Endothelial cell of umbilical vein (primary cell): ENCODE measurements at regions not wholly inside any gene's neighbourhood (a gene's known extent, or its start where the extent isn't known, plus 50 kb on each side); places are given as distances from the start of the nearest gene placed in this dataset.
"Not testable (repeated sequence)": the region's sequence is repeated elsewhere in the genome, so short reads cannot be mapped to it uniquely, and the experiment has no call there.

ENCODE experiments used
- BruUV-seq: library from RNA; stranded (reverse); fragments of 400-500 nt; replicated peaks from 2 replicates; lab custom pipeline; 2021; lab: Mats Ljungman, UMichigan
- CTCF ChIA-PET: fragments of 300-600, 350-600 bp; sonication (Branson Sonifier 250); formaldehyde crosslinking; loops from one replicate; lab custom pipeline; 2021; ENCODE audit warnings: antibody characterized with exemption, inconsistent platforms; lab: Charles Lee
- POLR2A ChIA-PET: fragments of 300-600, 350-600 bp; sonication (Branson Sonifier 250); formaldehyde crosslinking; loops from one replicate; lab custom pipeline; 2021; ENCODE audit warnings: antibody characterized with exemption, inconsistent platforms; lab: Charles Lee
- DNase-seq: peaks from one replicate; pipeline ENCODE4 v3.0.0-alpha.2; 2011; ENCODE audit warnings: low read depth, low spot score
- FAIRE-seq: peaks from 2 replicates; lab custom pipeline; 2011; peaks lifted over from hg19 to GRCh38; lab: Jason Lieb, UNC
- H2AFZ ChIP-seq: 2 replicates; pipeline ENCODE4 v1.6.0; 2012; ENCODE audit warnings: low read depth, low read length, control low read depth, inconsistent platforms
- H3K27ac ChIP-seq: 2 replicates; pipeline ENCODE4 v1.5.1; 2011; ENCODE audit warnings: low read depth, mild to moderate bottlenecking, control low read depth, low read length, moderate library complexity; ENCODE audit not compliant: insufficient read depth
- H3K27me3 ChIP-seq, 2 experiments: 2 replicates each; pipeline versions ENCODE4 v1.6.0 to v1.6.1; 2011; ENCODE audit warnings: low read length in 2 of 2, mixed read lengths in 1 of 2; ENCODE audit not compliant: control insufficient read depth in 2 of 2, insufficient read depth in 2 of 2
- H3K36me3 ChIP-seq, 2 experiments: 2 replicates in 1 of 2; 3 replicates in 1 of 2; pipeline ENCODE4 v1.5.1; 2011; ENCODE audit warnings: low read length in 2 of 2, mild to moderate bottlenecking in 1 of 2, moderate library complexity in 1 of 2; ENCODE audit not compliant: control insufficient read depth in 2 of 2, insufficient read depth in 2 of 2; ENCODE audit errors: extremely low read depth in 1 of 2
- H3K4me1 ChIP-seq: 3 replicates; pipeline ENCODE4 v1.5.1; 2011; ENCODE audit warnings: mild to moderate bottlenecking, low read length; ENCODE audit not compliant: control insufficient read depth, insufficient read depth; ENCODE audit errors: extremely low read depth
- H3K4me2 ChIP-seq: 2 replicates; pipeline ENCODE4 v1.6.1; 2011; ENCODE audit warnings: low read length, control low read depth, mixed read lengths; ENCODE audit not compliant: insufficient read depth
- H3K4me3 ChIP-seq, 3 experiments: fragments of 200-600 bp in 1 of 3; sonication (generic), shearing (Covaris generic) in 1 of 3; replicated peaks in 1 of 3; 2 replicates each; pipeline ENCODE4 v1.5.1; 2011 to 2016; ENCODE audit warnings: control low read depth in 3 of 3, low read length in 3 of 3, mild to moderate bottlenecking in 2 of 3, inconsistent platforms in 1 of 3, low read depth in 1 of 3, moderate library complexity in 1 of 3; ENCODE audit not compliant: insufficient read depth in 1 of 3
- H3K79me2 ChIP-seq: 2 replicates; pipeline ENCODE4 v1.6.0; 2012; ENCODE audit warnings: low read length, inconsistent platforms; ENCODE audit not compliant: control insufficient read depth, insufficient read depth
- H3K9ac ChIP-seq: replicated peaks from 2 replicates; pipeline ENCODE3; 2011; ENCODE audit warnings: low read length, control low read depth; ENCODE audit not compliant: insufficient read depth; ENCODE audit errors: extremely low read depth
- H3K9me1 ChIP-seq: replicated peaks from 3 replicates; pipeline ENCODE4 v1.6.0; 2011; ENCODE audit warnings: mild to moderate bottlenecking, low read length; ENCODE audit not compliant: control insufficient read depth, insufficient read depth; ENCODE audit errors: extremely low read depth
- H3K9me3 ChIP-seq: replicated peaks from 2 replicates; pipeline ENCODE4 v1.5.1; 2012; ENCODE audit warnings: low read length, inconsistent platforms; ENCODE audit not compliant: control insufficient read depth, insufficient read depth
- H4K20me1 ChIP-seq: replicated peaks from 2 replicates; pipeline ENCODE3; 2011; ENCODE audit warnings: mild to moderate bottlenecking, low read length; ENCODE audit not compliant: control insufficient read depth, insufficient read depth; ENCODE audit errors: extremely low read depth
- CTCF ChIP-seq, 2 donors: IDR thresholded peaks; 1 replicate in 1 of 2; 2 replicates in 1 of 2; pipeline ENCODE4 v1.5.1; 2011; ENCODE audit warnings: low read length in 2 of 2, mild to moderate bottlenecking in 2 of 2, moderate library complexity in 2 of 2, control low read depth in 1 of 2, inconsistent platforms in 1 of 2, low read depth in 1 of 2; ENCODE audit not compliant: insufficient read depth in 1 of 2; ENCODE audit errors: extremely low read depth in 1 of 2
- EZH2 ChIP-seq: IDR thresholded peaks from 2 replicates; pipeline ENCODE4 v1.6.1; 2012; ENCODE audit warnings: borderline replicate concordance, low read depth, mild to moderate bottlenecking, moderate library complexity, low read length, inconsistent platforms; ENCODE audit not compliant: severe bottlenecking
- FOS ChIP-seq: IDR thresholded peaks from 2 replicates; pipeline ENCODE4 v1.6.1; 2011; ENCODE audit warnings: mild to moderate bottlenecking, low read length, moderate library complexity, borderline replicate concordance; ENCODE audit not compliant: insufficient read depth
- GATA2 ChIP-seq: IDR thresholded peaks from 2 replicates; pipeline ENCODE4 v1.7.0; 2011; ENCODE audit warnings: low read depth, mild to moderate bottlenecking, moderate library complexity, mixed read lengths, low read length; ENCODE audit not compliant: insufficient read length, insufficient read depth
- JUN ChIP-seq: IDR thresholded peaks from 2 replicates; pipeline ENCODE4 v1.6.1; 2011; ENCODE audit warnings: borderline replicate concordance, low read depth; ENCODE audit not compliant: insufficient read length, insufficient read depth
- MYC ChIP-seq: IDR thresholded peaks from one replicate; pipeline ENCODE4 v1.6.1; 2011; ENCODE audit warnings: mild to moderate bottlenecking, low read depth, low read length
- POLR2A ChIP-seq: IDR thresholded peaks from 2 replicates; pipeline ENCODE4 v1.6.1; 2012; ENCODE audit warnings: low read depth, mild to moderate bottlenecking, control low read depth, low read length
- POLR2AphosphoS5 ChIP-seq: IDR thresholded peaks from 2 replicates; pipeline ENCODE4 v1.6.1; 2012; ENCODE audit warnings: low read depth, mild to moderate bottlenecking, control low read depth, low read length, moderate library complexity; ENCODE audit not compliant: insufficient read depth
- dilution Hi-C: fragments of 300-500 bp; cut with MboI; formaldehyde crosslinking; loops from one replicate; pipeline ENCODE4 v1.15.0; 2019; ENCODE audit warnings: low sequenced_read_pairs; ENCODE audit not compliant: extremely low pct_ligation_motif_present
- intact Hi-C: fragments of 100-400 bp; cut with micrococcal nuclease; formaldehyde crosslinking; loops from one replicate; pipeline ENCODE4 v1.10.0; 2022
- TF ChIP-seq, protein P1 (sequence below): IDR thresholded peaks from 2 replicates; pipeline ENCODE4 v1.6.1; 2011; ENCODE audit not compliant: insufficient read depth, insufficient read length

DNA sequence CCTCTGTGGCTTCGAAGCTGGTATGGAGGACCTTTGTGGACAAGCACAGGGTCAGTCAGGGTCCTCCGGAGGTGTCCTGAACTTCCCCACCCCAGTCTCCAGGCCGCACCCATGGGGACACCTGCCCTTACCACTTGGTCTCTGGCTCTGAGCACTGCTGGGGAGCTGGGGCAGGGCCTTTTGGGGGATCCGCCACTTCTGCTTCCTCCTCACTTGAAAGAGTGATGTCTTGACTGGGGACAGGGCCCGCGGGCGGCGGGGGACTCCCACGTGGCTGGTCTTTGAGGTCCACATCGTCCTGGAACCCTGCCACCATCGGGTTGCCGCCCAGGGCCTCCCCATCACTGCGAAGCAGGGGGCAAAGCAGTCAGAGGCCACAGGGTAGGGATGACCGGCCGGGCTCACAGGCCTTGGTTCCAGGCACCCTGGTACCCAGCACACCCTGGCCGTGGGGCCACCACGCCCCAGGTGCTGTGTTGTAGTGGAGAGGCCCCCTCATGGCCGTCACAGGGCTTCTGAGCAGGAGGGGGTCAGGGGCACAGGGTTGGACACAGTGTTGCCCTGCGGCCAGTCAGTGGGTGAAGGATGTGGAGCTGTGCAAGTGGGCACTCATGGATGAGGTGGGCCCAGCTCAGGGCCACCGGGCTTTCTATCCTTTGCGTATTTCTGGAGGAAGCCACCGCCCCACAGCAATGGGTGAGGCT is 256.4 kb downstream of the ANKRD30B start:
- H3K79me2 ChIP-seq, DNase-seq, BruUV-seq, H3K9ac ChIP-seq, H3K9me1 ChIP-seq, dilution Hi-C loops, H3K4me1 ChIP-seq, FAIRE-seq, CTCF ChIA-PET, H3K4me2 ChIP-seq, H3K36me3 ChIP-seq, H2AFZ ChIP-seq, POLR2A ChIA-PET, intact Hi-C loops, H3K27ac ChIP-seq, H3K27me3 ChIP-seq, H3K9me3 ChIP-seq, H3K4me3 ChIP-seq, H4K20me1 ChIP-seq: not testable (repeated sequence)

- POLR2A ChIA-PET = no interaction called here
- no peak overlapping the region for H3K27ac ChIP-seq
- no peaks in the 10 kb centered on the region for H3K9me1 ChIP-seq
- no peak for TF ChIP-seq JUN
- TF ChIP-seq FOS = no peak
- TF ChIP-seq POLR2A = no peak
- TF ChIP-seq GATA2 = no peak
- no peak for TF ChIP-seq MYC
- TF ChIP-seq CTCF (IDR thresholded peaks at IDR 0.05; ENCODE audit: extremely low read depth in 1 of 2, insufficient read depth in 1 of 2, low read depth in 1 of 2, low read length in 2 of 2) = no peak
- no peak for TF ChIP-seq POLR2AphosphoS5
- no peak for TF ChIP-seq EZH2
- TF ChIP-seq, protein P1, sequence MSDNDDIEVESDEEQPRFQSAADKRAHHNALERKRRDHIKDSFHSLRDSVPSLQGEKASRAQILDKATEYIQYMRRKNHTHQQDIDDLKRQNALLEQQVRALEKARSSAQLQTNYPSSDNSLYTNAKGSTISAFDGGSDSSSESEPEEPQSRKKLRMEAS = no peak
- H3K9ac ChIP-seq = no peak overlapping the region
- intact Hi-C loops = no loop called here
- H3K9me3 ChIP-seq = no peaks in the 10 kb centered on the region
- H3K27me3 ChIP-seq = no peaks in the 10 kb centered on the region
- H3K4me3 ChIP-seq = no peak overlapping the region
- CTCF ChIA-PET = no interaction called here
- BruUV-seq = no TSS peak
- FAIRE-seq (no peak), DNase-seq (no peak)
- H3K4me2 ChIP-seq = no peak overlapping the region
- no peaks in the 10 kb centered on the region for H3K36me3 ChIP-seq
- dilution Hi-C loops = no loop called here
- no peaks in the 10 kb centered on the region for H3K79me2 ChIP-seq
- no peaks in the 10 kb centered on the region for H4K20me1 ChIP-seq
- H3K4me1 ChIP-seq = no peaks in the 10 kb centered on the region
- no peak overlapping the region for H2AFZ ChIP-seq
These were observed 257.6 kb downstream of the ANKRD30B start for GRCh38 chr18:15005313-15006130.
